MCF 10A (cell line): ENCODE measurements at regions not wholly inside any gene's neighbourhood (a gene's known extent, or its start where the extent isn't known, plus 50 kb on each side); places are given as distances from the start of the nearest gene placed in this dataset.

Experiments used
- BruUV-seq: library from RNA; stranded (reverse); fragments of 400-500 nt; replicated peaks from 2 replicates; lab custom pipeline; 2021; lab: Mats Ljungman, UMichigan
- CTCF ChIA-PET: fragments of 300-600 bp; sonication (Branson Sonifier 250); formaldehyde crosslinking; extraction: SDS; loops from one replicate; lab custom pipeline; 2021; ENCODE audit warnings: antibody characterized with exemption, inconsistent platforms; lab: Yijun Ruan, JAX
- POLR2A ChIA-PET: fragments of 300-600, 350-650 bp; sonication (Branson Sonifier 250); formaldehyde crosslinking; extraction: SDS; loops from one replicate; lab custom pipeline; 2020; ENCODE audit warnings: antibody characterized with exemption, inconsistent platforms; lab: Yijun Ruan, JAX
- DNase-seq: peaks from one replicate; pipeline ENCODE4 v3.0.0-alpha.2; 2018; ENCODE audit not compliant: unreplicated experiment
- H3K27ac Mint-ChIP-seq: one replicate; pipeline ENCODE4 v1.8.0; 2022; ENCODE audit warnings: mild to moderate bottlenecking, low read depth, mixed read lengths; ENCODE audit not compliant: unreplicated experiment
- H3K27me3 Mint-ChIP-seq: one replicate; pipeline ENCODE4 v1.8.0; 2022; ENCODE audit warnings: mixed read lengths; ENCODE audit not compliant: insufficient read depth, unreplicated experiment
- H3K36me3 Mint-ChIP-seq: one replicate; pipeline ENCODE4 v1.8.0; 2022; ENCODE audit warnings: mild to moderate bottlenecking, moderate library complexity, mixed read lengths; ENCODE audit not compliant: insufficient read depth, unreplicated experiment
- H3K4me1 Mint-ChIP-seq: one replicate; pipeline ENCODE4 v1.8.0; 2022; ENCODE audit warnings: mixed read lengths; ENCODE audit not compliant: insufficient read depth, unreplicated experiment
- H3K4me3 Mint-ChIP-seq: one replicate; pipeline ENCODE4 v1.8.0; 2022; ENCODE audit warnings: mild to moderate bottlenecking, moderate library complexity, mixed read lengths; ENCODE audit not compliant: unreplicated experiment
- H3K9me3 Mint-ChIP-seq: one replicate; pipeline ENCODE4 v1.8.0; 2022; ENCODE audit warnings: mixed read lengths; ENCODE audit not compliant: unreplicated experiment
- intact Hi-C: fragments of 100-400 bp; cut with micrococcal nuclease; formaldehyde crosslinking; loops from 2 replicates; pipeline ENCODE4 v1.14.1; 2022
- TF ChIP-seq, protein P1 (sequence below): fragments of 200-600 bp; IDR thresholded peaks from one replicate; pipeline ENCODE4 v1.8.0; 2022; ENCODE audit warnings: antibody characterized with exemption, mild to moderate bottlenecking; ENCODE audit not compliant: unreplicated experiment

DNA sequence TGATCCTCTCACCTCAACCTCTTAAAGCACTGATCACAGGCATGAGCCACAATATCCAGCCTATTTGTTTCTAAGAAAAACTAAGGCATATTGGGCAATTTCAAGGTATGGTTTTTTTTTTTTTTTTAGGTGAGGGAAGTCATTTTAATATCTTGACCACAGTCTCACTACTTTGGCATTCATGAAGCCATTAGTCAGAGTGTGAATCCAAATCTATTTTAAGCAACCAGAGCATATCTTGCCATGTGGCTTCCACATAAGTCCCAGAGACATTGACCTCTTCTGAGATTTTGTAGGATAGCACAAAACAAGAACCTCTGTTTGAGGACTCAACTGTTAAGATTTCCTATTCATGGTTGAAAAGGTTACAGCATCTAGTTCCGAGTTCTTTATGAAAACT is 130.3 kb upstream of the RBM19 start:
- ChIA-PET POLR2A (no interaction called here), CTCF (interaction anchor here (0.6 to 0.9 kb wide), 2 partner anchors 18 to 28 kb away, joined by 3 read pairs; no protein-coding TSS in a partner anchor)
- BruUV-seq, result no TSS peak
- H3K36me3 Mint-ChIP-seq, result no peaks in the 10 kb centered on the region
- no peak overlapping the region for H3K27ac Mint-ChIP-seq
- no peaks in the 10 kb centered on the region for H3K9me3 Mint-ChIP-seq
- intact Hi-C loops, result no loop called here
- no peak overlapping the region for H3K4me3 Mint-ChIP-seq
- TF ChIP-seq, protein P1, sequence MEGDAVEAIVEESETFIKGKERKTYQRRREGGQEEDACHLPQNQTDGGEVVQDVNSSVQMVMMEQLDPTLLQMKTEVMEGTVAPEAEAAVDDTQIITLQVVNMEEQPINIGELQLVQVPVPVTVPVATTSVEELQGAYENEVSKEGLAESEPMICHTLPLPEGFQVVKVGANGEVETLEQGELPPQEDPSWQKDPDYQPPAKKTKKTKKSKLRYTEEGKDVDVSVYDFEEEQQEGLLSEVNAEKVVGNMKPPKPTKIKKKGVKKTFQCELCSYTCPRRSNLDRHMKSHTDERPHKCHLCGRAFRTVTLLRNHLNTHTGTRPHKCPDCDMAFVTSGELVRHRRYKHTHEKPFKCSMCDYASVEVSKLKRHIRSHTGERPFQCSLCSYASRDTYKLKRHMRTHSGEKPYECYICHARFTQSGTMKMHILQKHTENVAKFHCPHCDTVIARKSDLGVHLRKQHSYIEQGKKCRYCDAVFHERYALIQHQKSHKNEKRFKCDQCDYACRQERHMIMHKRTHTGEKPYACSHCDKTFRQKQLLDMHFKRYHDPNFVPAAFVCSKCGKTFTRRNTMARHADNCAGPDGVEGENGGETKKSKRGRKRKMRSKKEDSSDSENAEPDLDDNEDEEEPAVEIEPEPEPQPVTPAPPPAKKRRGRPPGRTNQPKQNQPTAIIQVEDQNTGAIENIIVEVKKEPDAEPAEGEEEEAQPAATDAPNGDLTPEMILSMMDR, result no peak
- no peaks in the 10 kb centered on the region for H3K4me1 Mint-ChIP-seq
- no peak for DNase-seq
- H3K27me3 Mint-ChIP-seq, result no peaks in the 10 kb centered on the region

GRCh38 chr12:114093520-114093919 is 127.4 kb upstream of the RBM19 start:
- H3K27me3 Mint-ChIP-seq, result no peaks in the 10 kb centered on the region
- DNase-seq, result no peak
- no TSS peak for BruUV-seq
- ChIA-PET CTCF (no interaction called here), POLR2A (no interaction called here)
- H3K9me3 Mint-ChIP-seq, result no peaks in the 10 kb centered on the region
- intact Hi-C loops, result no loop called here
- TF ChIP-seq, protein P1, result no peak
- no peaks in the 10 kb centered on the region for H3K36me3 Mint-ChIP-seq
- H3K4me3 Mint-ChIP-seq, result no peak overlapping the region
- H3K27ac Mint-ChIP-seq, result no peak overlapping the region
- no peaks in the 10 kb centered on the region for H3K4me1 Mint-ChIP-seq

DNA sequence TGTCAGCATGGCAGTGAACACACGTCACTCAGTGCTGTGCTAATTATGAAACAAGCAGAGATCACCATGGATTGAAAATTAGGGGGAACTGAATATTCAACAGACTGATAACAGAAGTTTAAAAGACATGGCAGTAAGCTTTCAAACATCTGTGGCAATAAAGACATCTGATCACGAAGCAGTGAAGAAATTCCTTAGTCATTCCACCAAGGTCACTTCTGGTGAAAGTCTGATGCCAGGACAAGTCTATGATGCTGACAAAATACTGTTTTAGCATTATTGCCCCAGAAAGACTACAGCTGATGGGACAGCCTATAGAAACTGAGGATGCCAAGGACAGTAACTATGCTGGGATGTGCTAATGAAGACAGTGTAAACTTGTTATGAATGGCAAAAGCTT is 126.9 kb upstream of the RBM19 start:
- Mint-ChIP-seq H3K4me1 (no peaks in the 10 kb centered on the region), H3K9me3 (no peaks in the 10 kb centered on the region), H3K4me3 (no peak overlapping the region), H3K36me3 (no peaks in the 10 kb centered on the region), H3K27me3 (no peaks in the 10 kb centered on the region), H3K27ac (no peak overlapping the region)
- POLR2A ChIA-PET, result interaction anchor here (0.8 kb wide), 1 partner anchor 10 kb away, joined by 4 read pairs; no protein-coding TSS in a partner anchor
- no TSS peak for BruUV-seq
- no peak for DNase-seq
- CTCF ChIA-PET, result interaction anchor here (0.9 kb wide), 1 partner anchor 43 kb away, joined by 3 read pairs; no protein-coding TSS in a partner anchor
- intact Hi-C loops, result no loop called here
- TF ChIP-seq, protein P1, result no peak

DNA sequence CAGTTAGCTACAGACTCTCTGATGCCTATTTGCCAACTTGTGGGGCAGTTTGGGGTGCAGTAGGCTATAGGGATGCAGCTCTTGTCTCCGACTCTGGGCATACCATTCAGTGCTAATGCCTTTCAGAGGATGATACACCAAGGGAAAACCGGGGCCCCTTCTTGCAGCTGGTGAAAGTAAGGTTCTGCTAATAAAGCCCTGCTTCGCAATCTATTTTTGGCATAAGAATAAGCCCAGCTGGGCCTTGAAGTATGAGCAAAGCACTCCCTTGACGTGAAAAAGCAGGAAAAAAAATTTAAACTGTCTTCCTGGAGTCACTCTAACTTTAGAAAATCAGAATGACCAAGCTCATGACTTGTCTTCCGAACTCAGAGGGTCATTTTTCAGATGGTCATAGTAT is 124.1 kb upstream of the RBM19 start:
- H3K9me3 Mint-ChIP-seq, result no peaks in the 10 kb centered on the region
- H3K36me3 Mint-ChIP-seq, result no peaks in the 10 kb centered on the region
- BruUV-seq, result no TSS peak
- CTCF ChIA-PET, result interaction anchor here (0.6 kb wide), 1 partner anchor 8 kb away, joined by 3 read pairs; no protein-coding TSS in a partner anchor
- TF ChIP-seq, protein P1, result no peak
- POLR2A ChIA-PET, result no interaction called here
- no peak for DNase-seq
- H3K27ac Mint-ChIP-seq, result no peak overlapping the region
- H3K27me3 Mint-ChIP-seq, result no peaks in the 10 kb centered on the region
- no peak overlapping the region for H3K4me3 Mint-ChIP-seq
- intact Hi-C loops, result no loop called here
- H3K4me1 Mint-ChIP-seq, result no peaks in the 10 kb centered on the region
